ENCODE measurements at regions not wholly inside any gene's neighbourhood (a gene's known extent, or its start where the extent isn't known, plus 50 kb on each side); places are given as distances from the start of the nearest gene placed in this dataset.

GRCh38 chr2:212832211-212833195 lies 293.9 kb upstream of the ERBB4 start:
- TF ChIP-seq EZH2phosphoT487 (IDR thresholded peaks at IDR 0.05; ENCODE audit: borderline replicate concordance, low read depth, low read length) (no peak), CTCF (conservative IDR thresholded peaks at IDR 0.05; ENCODE audit: low read length) (no peak)
